ENCODE measurements at regions not wholly inside any gene's neighbourhood (a gene's known extent, or its start where the extent isn't known, plus 50 kb on each side); places are given as distances from the start of the nearest gene placed in this dataset.

GRCh38 chr9:26057050-26057449 lies 378.8 kb upstream of the TUSC1 start:
- H3K4me3 ChIP-seq (ENCODE audit: low read depth, low read length): no peak overlapping the region
- TF ChIP-seq, protein P1, sequence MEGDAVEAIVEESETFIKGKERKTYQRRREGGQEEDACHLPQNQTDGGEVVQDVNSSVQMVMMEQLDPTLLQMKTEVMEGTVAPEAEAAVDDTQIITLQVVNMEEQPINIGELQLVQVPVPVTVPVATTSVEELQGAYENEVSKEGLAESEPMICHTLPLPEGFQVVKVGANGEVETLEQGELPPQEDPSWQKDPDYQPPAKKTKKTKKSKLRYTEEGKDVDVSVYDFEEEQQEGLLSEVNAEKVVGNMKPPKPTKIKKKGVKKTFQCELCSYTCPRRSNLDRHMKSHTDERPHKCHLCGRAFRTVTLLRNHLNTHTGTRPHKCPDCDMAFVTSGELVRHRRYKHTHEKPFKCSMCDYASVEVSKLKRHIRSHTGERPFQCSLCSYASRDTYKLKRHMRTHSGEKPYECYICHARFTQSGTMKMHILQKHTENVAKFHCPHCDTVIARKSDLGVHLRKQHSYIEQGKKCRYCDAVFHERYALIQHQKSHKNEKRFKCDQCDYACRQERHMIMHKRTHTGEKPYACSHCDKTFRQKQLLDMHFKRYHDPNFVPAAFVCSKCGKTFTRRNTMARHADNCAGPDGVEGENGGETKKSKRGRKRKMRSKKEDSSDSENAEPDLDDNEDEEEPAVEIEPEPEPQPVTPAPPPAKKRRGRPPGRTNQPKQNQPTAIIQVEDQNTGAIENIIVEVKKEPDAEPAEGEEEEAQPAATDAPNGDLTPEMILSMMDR (IDR thresholded peaks at IDR 0.05; ENCODE audit: borderline replicate concordance, insufficient read depth, low read depth, low read length): no peak

DNA sequence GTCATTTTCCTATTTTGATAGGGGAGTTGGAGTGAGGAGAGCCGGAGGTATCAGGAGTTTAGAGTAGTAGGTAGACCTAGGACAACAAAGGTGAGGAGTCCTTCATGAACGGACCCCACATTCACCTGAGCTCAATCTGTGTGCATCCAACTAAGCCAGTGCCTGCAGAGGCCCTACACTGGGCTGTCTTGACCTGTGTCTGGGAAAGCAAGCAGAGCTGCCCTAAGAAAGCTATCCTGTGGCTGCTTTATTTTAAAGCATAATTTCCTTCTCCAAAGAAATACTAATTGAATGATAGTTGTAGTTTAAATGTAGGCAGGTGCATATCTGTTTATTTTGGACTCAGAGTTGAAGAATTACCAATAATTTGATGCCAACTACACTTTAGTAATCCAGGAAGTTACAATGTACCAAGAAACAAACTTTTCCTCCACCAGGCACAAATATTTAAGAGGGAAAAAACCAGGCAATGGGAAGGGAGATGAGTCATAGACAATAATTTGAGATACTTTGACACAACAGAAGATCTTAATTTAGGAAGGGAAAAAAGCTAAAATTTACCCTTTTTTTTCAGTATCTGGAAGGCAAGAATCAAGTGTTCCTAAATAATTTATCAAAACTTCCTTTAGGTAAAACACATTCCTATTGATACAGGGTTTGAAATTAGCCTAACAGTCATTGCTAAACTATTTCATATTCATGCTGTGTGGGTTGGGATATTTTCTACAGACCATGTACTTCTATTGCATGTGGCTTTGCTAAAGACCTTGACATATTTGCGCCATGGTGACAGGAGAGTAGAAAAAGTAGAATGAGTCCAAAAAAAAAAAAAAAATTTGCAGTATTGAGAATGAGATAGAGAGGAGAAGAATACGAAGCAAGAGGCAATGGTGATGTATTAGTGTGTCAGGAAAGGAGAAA lies 376.6 kb upstream of the TUSC1 start:
- no peak overlapping the region for H3K4me3 ChIP-seq (ENCODE audit: low read depth, low read length)
- TF ChIP-seq, protein P1 (IDR thresholded peaks at IDR 0.05; ENCODE audit: borderline replicate concordance, insufficient read depth, low read depth, low read length): no peak

DNA sequence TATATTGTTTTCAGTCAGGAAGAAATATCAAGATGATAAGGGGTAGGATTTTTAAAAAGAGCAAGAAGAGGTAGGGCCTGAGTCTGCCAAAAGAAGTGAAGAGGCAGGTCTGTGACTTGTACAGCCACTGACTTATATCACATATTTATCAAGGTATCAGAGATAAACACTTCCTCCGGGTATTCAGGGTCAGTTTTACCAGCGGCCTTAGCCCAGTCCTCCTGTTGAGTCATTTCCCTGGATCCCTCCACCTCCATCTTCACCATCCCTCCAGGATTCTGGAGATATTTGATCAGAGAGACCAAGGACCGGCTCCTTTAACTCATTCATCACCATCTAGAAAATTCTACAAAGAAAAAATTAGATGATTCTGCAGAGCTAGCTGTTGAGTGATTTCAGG lies 375.7 kb upstream of the TUSC1 start:
- no peak overlapping the region for H3K4me3 ChIP-seq (ENCODE audit: low read depth, low read length)
- TF ChIP-seq, protein P1 (IDR thresholded peaks at IDR 0.05; ENCODE audit: borderline replicate concordance, insufficient read depth, low read depth, low read length): no peak

DNA sequence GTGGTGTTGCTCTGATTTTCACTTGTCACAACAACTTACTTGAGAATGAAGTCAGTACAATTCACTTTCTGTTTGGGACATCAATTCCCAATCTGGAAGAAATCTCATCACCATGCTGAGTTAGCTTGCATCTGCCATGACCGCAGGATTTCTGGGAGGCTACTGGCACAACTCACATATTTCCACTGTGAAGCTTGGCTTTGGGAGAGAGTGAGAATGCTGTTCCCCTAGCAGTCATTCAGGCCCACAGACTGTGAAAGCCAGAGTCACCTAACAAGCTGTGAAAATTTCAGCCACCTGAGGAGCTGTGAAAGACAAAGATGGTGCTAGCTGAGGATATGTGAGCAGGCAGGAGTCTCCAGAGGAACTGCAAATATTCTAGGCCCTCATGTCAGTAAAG lies 365.2 kb upstream of the TUSC1 start:
- TF ChIP-seq, protein P1 (IDR thresholded peaks at IDR 0.05; ENCODE audit: borderline replicate concordance, insufficient read depth, low read depth, low read length): no peak
- no peak overlapping the region for H3K4me3 ChIP-seq (ENCODE audit: low read depth, low read length)

DNA sequence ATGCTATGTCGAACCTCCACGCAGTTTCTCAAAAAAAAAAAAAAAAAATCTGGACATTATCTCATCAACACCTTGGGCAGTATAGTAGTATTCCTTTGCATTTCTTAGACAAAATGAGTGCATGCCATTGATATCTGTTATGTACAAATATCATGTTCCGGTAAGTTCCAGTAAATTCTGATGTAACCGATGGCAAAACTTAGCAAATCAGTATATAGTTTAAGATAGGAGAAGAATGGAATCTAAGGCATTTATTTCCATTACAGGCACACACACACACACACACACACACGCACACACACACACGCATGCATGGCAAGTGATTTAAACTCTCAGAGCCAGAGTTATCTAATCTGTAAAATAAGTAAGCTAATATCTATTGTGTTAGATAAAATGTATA lies 356.5 kb upstream of the TUSC1 start:
- TF ChIP-seq, protein P1 (IDR thresholded peaks at IDR 0.05; ENCODE audit: borderline replicate concordance, insufficient read depth, low read depth, low read length): no peak
- H3K4me3 ChIP-seq (ENCODE audit: low read depth, low read length): no peak overlapping the region

DNA sequence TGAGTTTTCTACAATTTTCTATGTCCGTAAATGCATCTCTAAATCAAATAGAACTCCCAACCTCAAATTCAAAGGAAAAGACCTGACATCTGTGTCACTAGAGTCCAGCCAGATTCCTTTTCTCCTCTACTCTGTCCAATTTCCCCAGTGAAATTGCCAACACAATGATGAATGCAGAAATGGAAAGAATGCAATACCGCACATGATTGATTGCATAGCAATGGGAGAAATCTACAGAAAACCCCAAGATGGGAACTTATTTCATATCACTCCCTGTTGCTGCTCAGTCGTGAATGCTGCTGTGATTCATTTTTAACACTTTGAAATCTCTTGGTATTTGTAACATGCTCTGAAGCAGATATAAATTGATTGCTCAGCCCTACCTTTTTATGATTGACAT lies 355.1 kb upstream of the TUSC1 start:
- no peak overlapping the region for H3K4me3 ChIP-seq (ENCODE audit: low read depth, low read length)
- TF ChIP-seq, protein P1 (IDR thresholded peaks at IDR 0.05; ENCODE audit: borderline replicate concordance, insufficient read depth, low read depth, low read length): no peak

Data from GM12875 (cell line).